HCT116 (cell line): ENCODE measurements at regions not wholly inside any gene's neighbourhood (a gene's known extent, or its start where the extent isn't known, plus 50 kb on each side); places are given as distances from the start of the nearest gene placed in this dataset.

Experiments
- CEBPB ChIP-seq: IDR thresholded peaks from 2 replicates; pipeline ENCODE4 v1.6.1; 2012; ENCODE audit warnings: low read depth
- CTCF ChIP-seq, 3 experiments: fragments of 200-600 bp in 1 of 3; sonication (generic) in 1 of 3; IDR thresholded peaks in 2 of 3; conservative IDR thresholded peaks in 1 of 3; 2 replicates each; pipeline ENCODE4 v1.5.1; 2012 to 2017; ENCODE audit warnings: low read depth in 2 of 3, low read length in 2 of 3, antibody characterized with exemption in 1 of 3, borderline replicate concordance in 1 of 3, control low read depth in 1 of 3, mild to moderate bottlenecking in 1 of 3, mixed read lengths in 1 of 3, mixed run types in 1 of 3, moderate library complexity in 1 of 3; ENCODE audit not compliant: insufficient read depth in 1 of 3
- EZH2 ChIP-seq: fragments of 200-600 bp; sonication (generic); IDR thresholded peaks from 2 replicates; pipeline ENCODE4 v1.6.1; 2017; ENCODE audit warnings: antibody characterized with exemption, mixed run types
- EZH2phosphoT487 ChIP-seq: fragments of 200-600 bp; IDR thresholded peaks from 2 replicates; pipeline ENCODE4 v1.6.1; 2018; ENCODE audit warnings: antibody characterized with exemption, borderline replicate concordance
- JUND ChIP-seq: IDR thresholded peaks from 2 replicates; pipeline ENCODE4 v1.6.1; 2012
- MAX ChIP-seq: IDR thresholded peaks from 2 replicates; pipeline ENCODE4 v1.6.1; 2012
- POLR2A ChIP-seq: IDR thresholded peaks from 2 replicates; pipeline ENCODE4 v1.7.0; 2011; ENCODE audit warnings: borderline replicate concordance; ENCODE audit not compliant: insufficient read depth, insufficient read length; ENCODE audit errors: extremely low read depth
- POLR2AphosphoS5 ChIP-seq: IDR thresholded peaks from 2 replicates; pipeline ENCODE4 v1.6.1; 2011; ENCODE audit warnings: mild to moderate bottlenecking, low read depth, low read length, moderate library complexity
- RAD21 ChIP-seq: IDR thresholded peaks from 2 replicates; pipeline ENCODE4 v1.6.1; 2012; ENCODE audit warnings: low read depth, mild to moderate bottlenecking
- REST ChIP-seq: IDR thresholded peaks from 2 replicates; pipeline ENCODE4 v1.6.1; 2012; ENCODE audit warnings: low read depth
- TCF7L2 ChIP-seq: IDR thresholded peaks from 2 replicates; pipeline ENCODE4 v1.7.0; 2011; ENCODE audit warnings: borderline replicate concordance, inconsistent platforms; ENCODE audit not compliant: insufficient read depth, insufficient read length; ENCODE audit errors: extremely low read depth
- ZNF274 ChIP-seq: fragments of 200-500 bp; sonication (Bioruptor generic); IDR thresholded peaks from 2 replicates; pipeline ENCODE4 v1.6.1; 2014; ENCODE audit warnings: mild to moderate bottlenecking, low read depth, low read length, inconsistent platforms

- TF ChIP-seq CTCF (IDR thresholded peaks at IDR 0.05 in 2 of 3, conservative IDR thresholded peaks at IDR 0.05 in 1 of 3; ENCODE audit: borderline replicate concordance in 1 of 3, insufficient read depth in 1 of 3, low read depth in 2 of 3, low read length in 2 of 3) = no peak
- no peak for TF ChIP-seq REST
- no peak for TF ChIP-seq POLR2A
- no peak for TF ChIP-seq EZH2phosphoT487
- no peak for TF ChIP-seq ZNF274
- no peak for TF ChIP-seq EZH2
- TF ChIP-seq POLR2AphosphoS5 = no peak
- no peak for TF ChIP-seq TCF7L2
- TF ChIP-seq RAD21 = no peak
- no peak for TF ChIP-seq MAX
- no peak for TF ChIP-seq CEBPB
- no peak for TF ChIP-seq JUND
Observed at GRCh38 chr15:31815411-31816155, 214.7 kb upstream of the CHRNA7 start.
